NCI-H1417 treated with DMSO at 0.1 percent for 48 hours (cell line): ENCODE measurements at regions not wholly inside any gene's neighbourhood (a gene's known extent, or its start where the extent isn't known, plus 50 kb on each side); places are given as distances from the start of the nearest gene placed in this dataset.
"Not testable (repeated sequence)": the region's sequence is repeated elsewhere in the genome, so short reads cannot be mapped to it uniquely, and the experiment has no call there.

Experiments
- DNase-seq: peaks from one replicate; lab custom pipeline; 2025; lab: John Stamatoyannopoulos, UW

DNA sequence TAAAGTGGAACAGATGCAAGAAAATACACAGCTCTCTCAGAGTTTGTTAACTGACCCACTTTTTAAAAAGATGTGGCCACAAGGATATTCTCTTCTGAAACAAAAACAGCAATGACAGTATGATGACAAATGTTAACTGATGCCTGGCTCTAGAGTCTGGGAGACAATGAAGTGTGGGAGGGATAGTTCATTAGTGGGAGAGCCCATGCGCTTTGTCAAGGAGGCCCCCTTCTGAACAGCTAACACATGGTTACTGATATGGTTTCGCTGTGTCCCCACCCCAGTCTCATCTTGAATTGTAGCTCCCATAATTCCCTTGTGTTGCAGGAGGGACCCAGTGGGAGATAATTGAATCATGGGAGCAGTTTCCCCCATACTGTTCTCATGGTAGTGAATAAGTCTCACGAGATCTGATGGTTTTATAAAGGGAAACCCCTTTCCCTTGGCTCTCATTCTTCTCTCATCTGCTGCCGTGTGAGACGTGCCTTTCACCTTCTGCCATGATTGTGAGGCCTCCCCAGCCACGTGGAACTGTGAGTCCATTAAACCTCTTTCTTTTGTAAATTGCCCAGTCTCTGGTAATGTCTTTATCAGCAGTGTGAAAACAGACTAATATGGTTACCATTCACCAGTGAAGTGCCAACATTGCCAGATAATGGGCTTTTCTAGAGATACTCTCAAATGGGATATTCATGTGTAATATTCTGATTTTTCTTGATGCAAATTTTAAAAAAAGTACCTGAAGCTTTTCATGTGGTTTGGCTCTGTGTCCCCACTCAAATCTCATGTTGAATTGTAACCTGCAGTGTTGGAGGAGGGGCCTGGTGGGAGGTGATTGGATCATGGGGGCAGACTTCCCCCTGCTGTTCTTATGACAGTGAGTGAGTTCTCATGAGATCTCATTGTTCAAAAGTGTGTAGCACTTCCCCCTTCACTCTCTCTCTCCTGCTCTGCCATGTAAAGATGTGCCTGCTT is 435.8 kb downstream of the SHISA9 start:
- DNase-seq, result not testable (repeated sequence)

DNA sequence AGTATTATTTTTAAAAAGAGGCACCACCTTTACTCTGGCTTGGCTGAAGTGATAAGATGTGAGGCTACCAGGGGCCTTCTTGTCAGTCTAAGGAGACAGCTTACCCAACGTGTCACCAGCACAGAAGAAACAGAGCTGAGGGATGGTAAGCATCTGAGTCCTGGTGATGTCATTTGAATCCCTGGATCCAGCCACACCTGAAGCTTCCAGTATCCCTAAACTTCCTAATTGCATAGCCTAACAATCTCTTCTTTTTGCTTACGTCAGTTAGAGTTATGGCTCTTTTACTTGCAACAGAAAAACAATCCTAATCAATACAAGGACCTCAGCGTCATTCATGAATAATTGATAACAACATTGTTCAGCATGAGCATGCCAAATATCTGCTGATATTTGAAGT is 436.6 kb downstream of the SHISA9 start:
- DNase-seq, result no peak

DNA sequence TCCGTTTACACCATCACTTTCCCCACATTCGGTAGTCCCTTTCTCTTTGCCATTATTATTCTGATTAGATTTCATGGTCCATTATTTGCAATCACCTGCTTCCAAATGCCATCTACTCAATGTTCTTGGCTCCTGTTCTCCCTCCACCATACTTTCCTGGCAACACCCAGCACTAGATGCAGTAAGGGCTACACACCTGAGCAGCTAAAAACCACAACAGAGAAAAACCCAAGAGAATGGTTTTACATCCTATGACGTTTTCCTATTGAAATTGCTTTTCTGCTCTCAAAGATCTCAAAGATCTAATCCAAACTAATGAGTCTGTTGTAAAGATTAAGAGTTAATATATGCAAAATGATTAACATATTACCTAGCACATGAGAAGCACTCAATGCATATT is 441.3 kb downstream of the SHISA9 start:
- no peak for DNase-seq

DNA sequence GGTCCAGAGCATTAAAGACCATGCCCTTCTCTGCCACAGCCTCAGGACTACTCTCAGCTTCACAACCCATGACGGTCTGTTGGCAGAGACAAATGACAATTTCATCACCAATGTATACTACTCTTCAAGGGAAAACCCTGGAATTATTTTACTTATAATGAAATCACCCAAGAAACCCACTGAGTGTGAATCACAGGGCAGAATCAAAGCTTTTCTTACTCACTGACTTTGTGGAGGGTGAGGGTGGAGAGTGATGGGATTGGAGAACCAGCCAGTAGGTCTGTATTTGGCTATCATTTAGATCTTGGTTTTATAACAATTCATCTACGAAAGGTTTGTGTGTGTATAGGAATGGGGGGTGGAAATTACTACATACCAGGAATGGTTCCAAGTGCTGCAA is 442.6 kb downstream of the SHISA9 start:
- DNase-seq, result no peak

GRCh38 chr16:13348416-13348815 is 447.0 kb downstream of the SHISA9 start:
- no peak for DNase-seq

GRCh38 chr16:13350000-13350399 is 448.6 kb downstream of the SHISA9 start:
- no peak for DNase-seq

- no peak for DNase-seq
Measured at GRCh38 chr16:13351181-13351580, 449.8 kb downstream of the SHISA9 start.

DNA sequence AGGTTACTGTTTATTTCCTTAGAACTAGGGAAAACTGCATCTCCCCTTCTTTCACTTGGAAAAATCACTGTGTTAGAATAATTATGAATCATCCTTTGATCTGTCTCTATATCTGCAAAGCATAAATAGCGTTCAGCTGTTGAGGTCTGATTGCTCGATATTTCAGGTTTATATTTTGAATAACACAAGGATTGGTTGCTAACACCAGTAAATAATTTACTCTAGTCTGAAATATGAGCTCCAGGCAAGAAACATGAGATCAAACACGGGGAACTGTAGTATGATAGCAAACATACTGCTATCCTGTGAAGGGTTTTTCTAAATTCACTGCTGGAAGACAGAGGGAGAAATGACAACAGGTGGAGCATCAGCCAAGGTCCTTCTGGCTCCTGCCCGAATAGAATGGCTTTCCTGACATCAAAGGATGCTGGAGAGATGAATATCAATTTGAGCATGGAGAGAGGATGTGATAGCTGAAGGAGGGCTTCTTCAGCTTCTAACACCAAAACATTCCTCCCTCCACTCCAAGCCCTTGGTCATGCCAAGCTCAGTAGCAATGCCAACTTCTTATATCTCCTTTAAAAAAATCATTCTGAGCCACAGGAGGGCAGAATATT is 450.3 kb downstream of the SHISA9 start:
- no peak for DNase-seq

GRCh38 chr16:13352796-13353195 is 451.4 kb downstream of the SHISA9 start:
- DNase-seq, result not testable (repeated sequence)

DNA sequence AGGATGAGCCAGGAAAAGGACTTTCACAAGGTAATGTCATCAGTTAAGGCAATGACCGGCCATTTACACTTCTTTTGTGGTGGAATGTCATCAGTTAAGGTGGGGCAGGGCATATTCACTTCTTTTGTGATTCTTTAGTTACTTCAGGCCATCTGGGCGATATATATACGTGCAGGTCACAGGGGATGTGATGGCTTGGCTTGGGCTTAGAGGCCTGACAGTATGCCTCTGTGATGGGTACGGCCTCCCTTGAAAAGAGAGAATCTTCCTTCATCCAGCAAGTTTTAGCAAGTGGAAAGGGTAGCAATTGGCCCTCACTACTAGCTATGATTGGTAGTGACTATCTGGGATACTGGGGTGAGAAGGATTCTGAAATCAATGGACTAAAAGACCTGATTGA is 456.4 kb downstream of the SHISA9 start:
- not testable (repeated sequence) for DNase-seq

DNA sequence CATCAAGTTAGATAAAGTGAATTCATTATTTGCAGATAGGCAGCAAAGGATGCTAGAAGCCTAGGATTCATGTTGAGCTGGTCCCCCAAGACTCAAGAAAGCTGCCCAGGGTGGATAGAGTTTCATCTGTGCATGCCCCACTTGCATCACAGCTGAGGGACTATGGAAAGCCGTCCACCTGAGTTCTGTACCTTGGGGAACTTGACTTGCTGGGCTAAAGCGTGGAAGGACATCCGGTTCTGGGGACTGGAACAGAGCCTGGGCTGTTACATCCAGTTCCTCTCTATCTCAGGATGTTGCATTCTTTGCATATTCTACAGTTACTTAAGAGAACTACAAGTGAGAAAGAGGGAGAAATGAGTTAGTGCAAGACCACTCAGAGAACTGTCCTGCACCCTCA is 458.4 kb downstream of the SHISA9 start:
- DNase-seq, result no peak

- no peak for DNase-seq
Measured at GRCh38 chr16:13372421-13372820, 471.0 kb downstream of the SHISA9 start.

- no peak for DNase-seq
Measured at GRCh38 chr16:13376174-13376573, 474.8 kb downstream of the SHISA9 start.

DNA sequence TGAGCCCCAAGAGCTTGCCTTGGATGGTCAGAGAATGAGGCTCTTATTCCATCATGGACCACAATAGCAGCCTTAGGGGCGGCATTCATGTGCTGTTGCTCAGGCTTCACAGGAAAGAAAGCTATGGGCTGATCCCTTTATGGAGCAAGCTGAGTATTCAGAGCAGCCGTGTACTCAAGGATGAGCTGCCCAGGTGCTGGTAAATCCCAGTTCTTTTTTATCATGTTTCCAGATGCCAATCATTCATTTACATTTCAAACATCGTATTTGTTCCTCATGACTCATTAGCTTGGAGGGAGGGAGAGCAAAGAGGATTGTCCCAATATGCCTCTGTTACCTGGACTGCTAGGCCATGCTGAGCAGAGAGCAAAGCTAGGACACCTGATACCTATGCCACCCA is 475.7 kb downstream of the SHISA9 start:
- DNase-seq, result no peak

DNA sequence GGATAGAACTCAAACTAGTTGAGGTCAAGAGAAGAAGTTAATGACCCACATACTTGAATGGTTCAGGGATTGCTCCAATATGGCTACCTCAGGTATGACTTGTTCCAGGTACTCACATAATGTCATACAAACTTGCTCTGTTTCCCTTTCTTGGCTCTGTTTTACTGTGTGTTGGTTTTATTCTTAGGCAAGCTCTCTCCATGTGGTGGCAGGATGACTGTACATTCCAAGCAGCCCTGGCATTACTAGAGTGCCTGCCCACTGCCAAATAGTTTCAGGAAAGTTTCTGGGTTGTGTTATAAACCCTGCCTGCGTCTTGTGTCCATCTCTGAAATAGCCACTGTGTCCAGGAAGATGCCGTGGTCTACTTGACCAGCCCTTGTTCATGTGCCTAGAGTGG is 476.8 kb downstream of the SHISA9 start:
- no peak for DNase-seq

DNA sequence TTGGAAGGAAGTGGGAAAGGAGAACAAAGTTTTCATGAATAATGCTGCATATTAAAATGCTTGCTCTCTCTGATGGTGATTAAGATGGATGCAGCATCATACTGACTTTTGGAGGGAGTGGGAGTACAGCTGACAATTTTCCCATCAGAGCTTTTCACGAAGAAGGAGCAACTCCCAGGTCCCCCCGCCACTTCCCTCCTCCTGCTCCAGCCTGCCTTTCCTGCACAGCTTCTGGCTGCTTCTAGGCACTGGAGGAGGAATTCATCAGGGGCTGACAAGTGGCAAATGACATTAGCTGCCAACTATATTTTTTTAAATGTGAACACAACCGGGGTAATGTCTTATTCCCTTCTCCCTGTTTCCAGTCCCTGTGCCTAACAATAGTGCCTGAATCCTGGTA is 477.9 kb downstream of the SHISA9 start:
- no peak for DNase-seq

DNA sequence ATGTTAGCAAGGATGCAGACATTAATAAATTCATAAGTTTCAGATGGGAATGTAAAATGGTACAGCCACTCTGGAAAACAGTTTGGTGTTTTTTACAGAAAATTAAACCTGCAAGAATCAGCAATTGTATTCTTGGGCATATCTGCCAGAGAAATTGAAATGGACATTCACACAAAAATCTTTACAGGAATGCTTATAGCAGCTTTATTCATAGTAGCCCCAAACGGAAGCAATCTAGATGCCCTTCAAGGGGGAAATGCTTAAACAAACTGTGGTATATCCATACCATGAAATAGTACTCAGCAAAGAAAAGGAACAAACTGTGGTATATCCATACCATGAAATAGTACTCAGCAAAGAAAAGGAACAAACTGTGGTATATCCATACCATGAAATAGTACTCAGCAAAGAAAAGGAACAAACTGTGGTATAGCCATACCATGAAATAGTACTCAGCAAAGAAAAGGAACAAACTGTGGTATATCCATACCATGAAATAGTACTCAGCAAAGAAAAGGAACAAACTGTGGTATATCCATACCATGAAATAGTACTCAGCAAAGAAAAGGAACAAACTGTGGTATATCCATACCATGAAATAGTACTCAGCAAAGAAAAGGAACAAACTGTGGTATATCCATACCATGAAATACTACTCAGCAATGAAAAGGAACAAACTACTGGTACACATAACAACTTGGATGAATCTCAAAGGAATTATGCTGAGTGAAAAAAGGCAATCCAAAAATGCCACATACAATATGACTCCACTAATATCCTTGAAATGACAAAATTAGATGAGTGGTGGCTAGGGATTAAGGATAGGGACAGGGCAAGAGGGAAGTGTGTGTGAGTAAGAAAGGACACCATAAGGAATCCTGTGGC is 484.0 kb downstream of the SHISA9 start:
- DNase-seq, result not testable (repeated sequence)

- DNase-seq, result no peak
Measured at GRCh38 chr16:13390093-13390985, 488.9 kb downstream of the SHISA9 start.

GRCh38 chr16:13390986-13391305 is 489.5 kb downstream of the SHISA9 start:
- no peak for DNase-seq

DNA sequence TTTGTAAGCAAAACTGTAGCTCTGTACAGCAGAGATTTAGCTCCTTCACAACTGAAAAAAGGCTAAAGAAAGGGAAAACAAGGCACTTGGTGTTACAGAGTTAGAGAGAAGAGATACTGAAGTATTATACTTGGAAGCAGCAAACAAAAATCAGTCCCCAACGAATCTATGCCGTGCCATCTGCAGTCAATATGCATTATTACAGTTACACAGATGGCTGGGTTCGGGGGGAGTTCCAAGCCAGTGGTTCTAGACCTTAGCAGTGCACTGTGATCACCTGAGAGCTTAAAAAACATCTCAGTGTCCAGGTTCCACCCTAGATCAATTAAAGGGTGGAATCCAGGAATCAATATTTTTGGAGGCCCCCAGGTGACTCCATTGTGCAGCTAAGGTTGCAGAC is 489.9 kb downstream of the SHISA9 start:
- no peak for DNase-seq

- DNase-seq, result no peak
Measured at GRCh38 chr16:13392341-13392740, 490.9 kb downstream of the SHISA9 start.

DNA sequence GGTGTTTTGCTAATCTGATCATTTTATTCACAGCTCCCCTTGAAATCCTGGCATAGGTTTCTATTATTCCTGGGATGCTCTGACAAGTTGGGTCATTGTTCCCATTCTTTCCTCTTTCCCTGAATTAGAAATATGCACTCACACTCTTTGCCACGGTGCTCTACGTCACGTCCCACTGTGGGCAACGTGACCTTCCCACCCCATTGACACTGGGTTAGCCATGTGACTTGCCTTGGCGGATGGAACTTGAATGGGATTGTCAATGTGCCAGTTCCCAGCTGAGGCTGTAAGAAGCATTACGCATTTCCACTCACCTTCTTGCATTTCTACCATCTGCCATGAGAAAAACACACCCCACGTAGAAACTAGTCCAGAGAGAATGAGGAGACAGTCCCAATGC is 492.4 kb downstream of the SHISA9 start:
- no peak for DNase-seq
